OCI-LY7 (cell line): ENCODE measurements at regions not wholly inside any gene's neighbourhood (a gene's known extent, or its start where the extent isn't known, plus 50 kb on each side); places are given as distances from the start of the nearest gene placed in this dataset.

ENCODE experiments used
- EZH2phosphoT487 ChIP-seq: fragments of 200-600 bp; sonication (generic); IDR thresholded peaks from 2 replicates; pipeline ENCODE4 v1.6.1; 2018; ENCODE audit warnings: low read depth, borderline replicate concordance, mild to moderate bottlenecking, mixed run types, antibody characterized with exemption, low read length, moderate library complexity, mixed read lengths
- TF ChIP-seq, protein P1 (sequence below): fragments of 200-600 bp; sonication (generic); conservative IDR thresholded peaks from 2 replicates; pipeline ENCODE4 v1.5.1; 2014; ENCODE audit warnings: mild to moderate bottlenecking, antibody characterized with exemption, low read length, moderate library complexity, mixed read lengths

DNA sequence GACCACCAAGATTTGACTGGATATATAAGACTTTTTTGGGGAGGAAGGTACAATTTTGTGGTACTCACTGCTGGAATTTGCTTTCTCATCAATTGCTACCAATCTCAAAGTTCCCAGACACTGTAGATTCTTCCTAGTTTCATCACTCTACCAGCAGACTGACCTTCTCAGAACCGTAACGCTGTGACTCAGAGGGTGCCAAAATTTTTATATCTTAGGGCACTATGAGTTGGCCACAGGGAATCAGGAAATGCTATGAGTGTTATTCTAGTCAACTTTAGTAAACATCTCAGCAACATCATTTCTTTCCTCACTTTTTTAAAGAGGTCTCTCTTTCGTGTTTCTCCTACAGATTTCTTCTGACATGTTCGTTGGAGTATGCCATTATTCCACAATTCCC is 499.0 kb downstream of the TMX3 start:
- TF ChIP-seq, protein P1, sequence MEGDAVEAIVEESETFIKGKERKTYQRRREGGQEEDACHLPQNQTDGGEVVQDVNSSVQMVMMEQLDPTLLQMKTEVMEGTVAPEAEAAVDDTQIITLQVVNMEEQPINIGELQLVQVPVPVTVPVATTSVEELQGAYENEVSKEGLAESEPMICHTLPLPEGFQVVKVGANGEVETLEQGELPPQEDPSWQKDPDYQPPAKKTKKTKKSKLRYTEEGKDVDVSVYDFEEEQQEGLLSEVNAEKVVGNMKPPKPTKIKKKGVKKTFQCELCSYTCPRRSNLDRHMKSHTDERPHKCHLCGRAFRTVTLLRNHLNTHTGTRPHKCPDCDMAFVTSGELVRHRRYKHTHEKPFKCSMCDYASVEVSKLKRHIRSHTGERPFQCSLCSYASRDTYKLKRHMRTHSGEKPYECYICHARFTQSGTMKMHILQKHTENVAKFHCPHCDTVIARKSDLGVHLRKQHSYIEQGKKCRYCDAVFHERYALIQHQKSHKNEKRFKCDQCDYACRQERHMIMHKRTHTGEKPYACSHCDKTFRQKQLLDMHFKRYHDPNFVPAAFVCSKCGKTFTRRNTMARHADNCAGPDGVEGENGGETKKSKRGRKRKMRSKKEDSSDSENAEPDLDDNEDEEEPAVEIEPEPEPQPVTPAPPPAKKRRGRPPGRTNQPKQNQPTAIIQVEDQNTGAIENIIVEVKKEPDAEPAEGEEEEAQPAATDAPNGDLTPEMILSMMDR: no peak
- TF ChIP-seq EZH2phosphoT487: no peak
